ENCODE measurements at regions not wholly inside any gene's neighbourhood (a gene's known extent, or its start where the extent isn't known, plus 50 kb on each side); places are given as distances from the start of the nearest gene placed in this dataset.

- intact Hi-C loops (cut with DNase I): no loop called here
- DNase-seq (peak in 3 of 5 donors; percentile 8 to 37 (median 14)), ATAC-seq (no peak)
- H3K4me3 ChIP-seq: no peak overlapping the region
- 79 to 88% (median 85%) methylated on average over 13 to 16 of the region's 16 CpGs for WGBS, 4 donors
- no peak overlapping the region for H3K27ac ChIP-seq
- peaks cover 0 to 8% (median 2%) of the 10 kb centered on the region in 9 donors for H3K27me3 ChIP-seq
- no peak for TF ChIP-seq CTCF (IDR thresholded peaks at IDR 0.05)
- TF ChIP-seq POLR2A (IDR thresholded peaks at IDR 0.05): no peak
- H3K36me3 ChIP-seq: no peaks in the 10 kb centered on the region
- H3K4me1 ChIP-seq: no peaks in the 10 kb centered on the region
- no peaks in the 10 kb centered on the region for H3K9me3 ChIP-seq
Measured at GRCh38 chr22:48561676-48562075, 1266.0 kb downstream of the BRD1 start.

- intact Hi-C loops (cut with DNase I): no loop called here
- peaks cover 0 to 8% (median 0%) of the 10 kb centered on the region in 9 donors for H3K27me3 ChIP-seq
- no peak overlapping the region for H3K27ac ChIP-seq
- H3K9me3 ChIP-seq: no peaks in the 10 kb centered on the region
- DNase-seq: peak in 3 of 5 donors; percentile 3 to 28 (median 7)
- TF ChIP-seq POLR2A (IDR thresholded peaks at IDR 0.05) (no peak), CTCF (IDR thresholded peaks at IDR 0.05) (no peak)
- no peaks in the 10 kb centered on the region for H3K36me3 ChIP-seq
- ATAC-seq: no peak
- H3K4me1 ChIP-seq: no peaks in the 10 kb centered on the region
- no peak overlapping the region for H3K4me3 ChIP-seq
- 73 to 80% (median 77%) methylated on average over 5 of the region's 5 CpGs for WGBS, 4 donors
Measured at GRCh38 chr22:48560836-48561235, 1266.8 kb downstream of the BRD1 start.

GRCh38 chr22:48560389-48560751 lies 1267.3 kb downstream of the BRD1 start:
- Histone ChIP-seq H3K36me3 (no peaks in the 10 kb centered on the region), H3K4me3 (no peak overlapping the region), H3K9me3 (no peaks in the 10 kb centered on the region), H3K4me1 (no peaks in the 10 kb centered on the region), H3K27ac (no peak overlapping the region), H3K27me3 (peaks cover 0 to 10% (median 0%) of the 10 kb centered on the region in 9 donors)
- ATAC-seq (no peak), DNase-seq (peak in 1 of 5 donors; percentile 2)
- no peak for TF ChIP-seq POLR2A (IDR thresholded peaks at IDR 0.05)
- no peak for TF ChIP-seq CTCF (IDR thresholded peaks at IDR 0.05)
- intact Hi-C loops (cut with DNase I): no loop called here
- 81 to 85% (median 84%) methylated on average over 9 of the region's 9 CpGs for WGBS, 4 donors

- Histone ChIP-seq H3K4me1 (no peaks in the 10 kb centered on the region), H3K27me3 (peaks cover 0 to 14% (median 0%) of the 10 kb centered on the region in 9 donors), H3K27ac (no peak overlapping the region), H3K9me3 (no peaks in the 10 kb centered on the region), H3K4me3 (no peak overlapping the region), H3K36me3 (no peaks in the 10 kb centered on the region)
- peak in 3 of 5 donors; percentile 7 to 56 (median 12) for DNase-seq
- WGBS, 4 donors: 69 to 75% (median 72%) methylated on average over 22 to 38 of the region's 38 CpGs
- intact Hi-C loops (cut with DNase I): no loop called here
- TF ChIP-seq POLR2A (IDR thresholded peaks at IDR 0.05): no peak
- TF ChIP-seq CTCF (IDR thresholded peaks at IDR 0.05): no peak
- no peak for ATAC-seq
Measured at GRCh38 chr22:48559647-48560388, 1267.9 kb downstream of the BRD1 start.

All from heart left ventricle (tissue), 16 donors.